GM12891 (cell line): ENCODE measurements at regions not wholly inside any gene's neighbourhood (a gene's known extent, or its start where the extent isn't known, plus 50 kb on each side); places are given as distances from the start of the nearest gene placed in this dataset.

Experiments
- POLR2A ChIP-seq: IDR thresholded peaks from 2 replicates; pipeline ENCODE4 v1.6.1; 2011; ENCODE audit warnings: low read depth, low read length, control low read depth
- POLR2AphosphoS5 ChIP-seq: IDR thresholded peaks from 2 replicates; pipeline ENCODE4 v1.6.1; 2011; ENCODE audit warnings: low read depth, low read length, control low read depth
- POU2F2 ChIP-seq: IDR thresholded peaks from 2 replicates; pipeline ENCODE4 v1.6.1; 2011; ENCODE audit warnings: low read depth, mild to moderate bottlenecking, control low read depth, low read length, moderate library complexity
- SPI1 ChIP-seq: IDR thresholded peaks from 2 replicates; pipeline ENCODE4 v1.6.1; 2011; ENCODE audit warnings: low read depth, low read length, control low read depth
- TAF1 ChIP-seq: IDR thresholded peaks from 2 replicates; pipeline ENCODE4 v1.6.1; 2011; ENCODE audit warnings: low read depth, low read length, control low read depth

DNA sequence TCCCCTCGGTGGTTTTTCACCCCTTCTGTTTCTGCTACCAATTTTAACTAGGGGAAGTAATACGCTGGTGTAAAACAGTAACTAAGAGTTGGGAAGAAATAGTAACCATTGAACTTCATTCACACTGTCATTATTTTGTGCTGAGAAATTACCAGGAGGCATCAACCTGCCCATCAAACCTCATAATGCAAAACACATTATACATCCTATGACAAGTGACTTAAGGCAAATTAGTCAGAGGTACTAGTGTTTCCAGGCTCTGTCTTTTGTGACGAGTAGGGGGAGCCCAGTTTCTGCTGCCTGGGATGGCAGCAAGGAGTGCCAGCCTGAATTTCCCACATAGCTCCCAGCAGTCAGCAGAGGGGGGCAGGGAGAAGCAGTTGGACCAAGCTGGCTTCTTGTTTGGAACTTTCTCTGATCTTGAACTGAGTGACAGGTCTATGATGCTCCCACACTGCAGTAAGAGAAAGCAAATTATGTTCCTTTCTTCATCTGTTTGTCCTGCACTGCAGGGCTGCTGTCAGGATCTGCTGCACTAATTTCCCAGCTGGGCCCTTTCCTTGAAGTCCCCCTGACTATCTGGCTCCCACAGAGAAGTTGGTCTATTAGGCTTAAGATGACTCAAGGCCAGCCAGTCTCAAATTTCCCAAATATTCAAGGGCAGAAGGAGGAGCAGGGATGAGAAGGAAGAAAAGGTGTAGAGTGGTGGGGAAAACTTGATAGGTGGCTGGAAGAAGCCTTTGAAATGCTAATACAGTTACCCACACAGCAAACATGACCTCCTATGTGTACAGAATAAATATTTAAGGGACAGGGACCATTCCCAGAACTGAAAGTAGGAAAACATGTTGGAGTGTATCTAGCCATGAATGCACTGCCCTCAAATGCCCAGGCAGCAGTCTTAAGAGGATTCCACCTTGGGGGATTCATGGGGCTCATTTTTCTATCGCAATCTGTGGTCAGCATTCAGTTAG lies 322.8 kb downstream of the SEC16B start:
- TF ChIP-seq POLR2AphosphoS5 (no peak), TAF1 (no peak), POLR2A (no peak), POU2F2 (no peak), SPI1 (no peak)
